GM19463 (cell line): ENCODE measurements at regions not wholly inside any gene's neighbourhood (a gene's known extent, or its start where the extent isn't known, plus 50 kb on each side); places are given as distances from the start of the nearest gene placed in this dataset.
"Not testable (repeated sequence)": the region's sequence is repeated elsewhere in the genome, so short reads cannot be mapped to it uniquely, and the experiment has no call there.

Experiments
- ATAC-seq: cut with Tn5 transposase; IDR thresholded peaks from one replicate; pipeline ENCODE4 v1.9.1; 2021; ENCODE audit warnings: mild to moderate bottlenecking, moderate library complexity; ENCODE audit not compliant: unreplicated experiment

DNA sequence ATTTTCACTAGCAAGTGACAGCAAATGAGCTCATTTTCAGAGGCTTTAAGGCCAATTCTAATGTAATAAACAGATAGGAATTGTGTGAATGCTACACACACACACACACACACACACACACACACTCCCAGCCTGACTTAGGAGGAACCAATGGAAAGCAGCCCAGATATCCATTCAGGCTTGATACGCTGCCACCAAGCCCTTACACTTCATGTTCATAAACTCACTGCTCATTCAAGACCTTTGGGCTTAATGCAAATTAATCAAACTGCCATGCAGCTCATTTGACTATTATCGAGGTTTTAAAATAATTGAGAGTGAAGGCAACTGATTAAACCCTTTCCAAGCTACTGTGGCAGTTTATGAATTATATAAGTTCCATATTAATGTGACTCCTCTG is 298.9 kb upstream of the NCKAP5 start:
- no peak for ATAC-seq

DNA sequence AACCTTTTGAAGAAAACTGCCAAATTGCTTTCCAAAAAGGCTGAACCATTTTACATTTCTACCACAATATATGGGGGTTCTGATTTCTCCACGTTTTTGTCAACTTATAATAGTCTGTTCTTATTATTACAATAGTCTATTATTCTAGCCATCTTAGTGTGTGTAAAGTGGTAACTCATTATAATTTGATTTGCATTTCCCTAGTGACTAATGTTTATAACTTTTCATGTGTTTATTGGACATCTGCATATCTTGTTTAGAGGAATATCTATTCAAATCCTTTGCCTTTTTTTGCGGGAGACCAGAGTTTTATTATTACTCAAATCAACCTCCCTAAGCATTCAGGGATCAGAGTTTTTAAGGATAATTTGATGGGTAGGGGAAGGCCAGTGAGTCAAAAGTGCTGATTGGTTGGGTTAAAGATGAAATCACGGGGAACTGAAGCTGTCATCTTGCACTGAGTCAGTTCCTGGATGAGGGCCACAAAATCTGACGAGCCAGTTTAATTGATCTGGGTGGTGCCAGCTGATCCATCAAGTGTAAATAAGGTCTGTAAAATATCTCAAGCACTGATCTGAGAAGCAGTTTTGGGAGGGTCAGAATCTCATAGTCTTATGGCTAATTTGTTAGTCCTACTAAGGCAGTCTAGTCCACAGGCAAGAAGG is 303.4 kb upstream of the NCKAP5 start:
- no peak for ATAC-seq

DNA sequence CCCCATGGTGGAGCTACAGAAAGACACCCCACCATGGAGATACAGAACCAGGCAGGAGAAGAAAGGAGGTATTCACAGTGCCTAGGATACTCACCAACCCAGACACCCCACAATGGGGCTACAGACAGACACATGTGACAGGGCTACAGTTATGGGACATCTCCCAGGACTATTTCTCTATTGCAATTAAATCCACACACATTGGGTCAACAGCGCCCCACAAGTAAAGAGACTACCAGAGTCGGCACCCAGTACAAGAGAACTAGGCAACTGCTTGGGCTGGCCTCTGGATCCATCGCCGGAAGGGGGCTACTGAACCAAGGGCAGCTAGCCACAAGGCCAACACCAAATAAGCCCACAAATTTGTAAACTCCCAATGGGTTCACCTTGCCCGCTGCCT is 310.1 kb upstream of the NCKAP5 start:
- ATAC-seq = no peak

DNA sequence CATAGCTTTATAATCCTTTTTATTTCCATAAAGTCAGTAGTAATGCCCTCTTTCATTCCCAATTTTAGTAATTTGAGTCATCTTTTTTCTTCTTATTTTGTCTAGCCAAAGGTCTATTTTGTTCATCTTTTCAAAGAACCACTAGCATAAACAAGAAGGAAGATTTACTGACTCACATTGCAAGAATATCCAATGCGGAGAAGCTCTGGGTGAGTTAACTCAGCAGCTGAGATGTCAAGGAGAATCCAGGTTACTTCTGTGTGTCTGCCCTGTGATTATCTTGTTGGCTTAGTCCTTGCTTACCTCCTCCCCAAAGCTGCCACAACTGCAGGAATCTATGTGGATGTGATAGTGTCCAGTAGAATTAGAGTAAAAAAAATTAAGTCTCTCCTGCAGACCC is 311.4 kb upstream of the NCKAP5 start:
- no peak for ATAC-seq

DNA sequence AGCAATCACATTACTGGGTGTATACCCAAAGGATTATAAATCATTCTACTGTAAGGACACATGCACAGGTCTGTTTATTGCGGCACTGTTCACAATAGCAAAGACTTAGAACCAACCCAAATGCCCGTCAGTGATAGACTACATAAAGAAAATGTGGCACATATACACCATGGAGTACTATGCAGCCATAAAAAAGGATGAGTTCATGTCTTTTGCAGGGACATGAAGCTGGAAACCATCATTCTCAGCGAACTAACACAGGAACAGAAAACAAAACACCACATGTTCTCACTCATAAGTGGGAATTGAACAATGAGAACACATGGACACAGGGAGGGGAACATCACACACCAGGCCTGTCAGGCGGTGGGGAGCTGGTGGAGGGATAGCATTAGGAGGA is 313.9 kb upstream of the NCKAP5 start:
- not testable (repeated sequence) for ATAC-seq

DNA sequence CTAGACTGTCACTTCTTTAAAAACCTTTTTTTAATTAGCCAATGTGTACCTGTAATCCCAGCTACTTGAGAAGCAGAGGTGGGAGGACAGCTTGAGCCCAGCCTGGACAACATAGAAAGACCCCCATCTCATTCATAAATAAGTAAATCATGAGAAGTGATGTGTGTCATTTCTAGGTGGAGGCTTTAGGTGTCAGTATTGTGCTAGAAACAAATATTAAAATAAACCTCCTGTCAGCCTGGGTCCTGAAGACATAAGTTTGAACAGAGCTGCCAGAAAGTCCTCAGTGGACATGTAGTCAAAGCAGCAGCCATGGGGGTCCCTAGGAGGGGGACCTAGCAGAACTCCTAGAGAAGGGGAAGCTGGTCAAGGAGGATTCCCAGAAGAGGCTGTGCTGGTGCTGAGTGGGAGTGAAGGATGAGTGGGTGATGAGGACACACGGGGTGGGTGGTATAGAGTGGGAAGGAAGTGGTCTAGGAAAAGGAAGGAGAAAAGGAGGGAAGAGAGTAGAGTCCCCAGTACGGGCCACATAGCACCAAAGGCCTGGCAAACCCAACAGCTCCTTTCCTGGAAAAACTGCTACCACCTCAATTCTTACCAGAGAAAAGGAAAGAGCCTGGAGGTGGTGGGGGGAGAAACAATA is 316.6 kb upstream of the NCKAP5 start:
- no peak for ATAC-seq

DNA sequence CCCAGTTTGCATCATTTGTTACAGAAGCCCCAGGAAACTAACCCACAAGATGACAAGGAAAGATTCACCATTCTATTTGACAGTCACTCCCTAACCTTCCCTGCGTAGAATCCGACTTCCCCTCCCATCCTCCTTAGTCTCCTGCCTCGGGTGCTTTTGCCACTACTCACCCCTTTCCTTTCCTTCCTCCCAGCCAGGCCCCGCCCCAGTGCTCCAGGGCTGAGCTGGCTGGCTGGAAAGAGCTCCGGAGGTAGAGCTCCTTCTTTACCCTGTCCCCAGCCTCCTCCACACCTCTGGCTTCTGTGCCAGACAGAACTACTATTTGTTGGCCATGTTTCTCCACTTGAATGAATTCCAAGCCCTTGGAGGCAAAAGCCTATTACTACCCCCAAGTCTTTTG is 317.6 kb upstream of the NCKAP5 start:
- no peak for ATAC-seq

DNA sequence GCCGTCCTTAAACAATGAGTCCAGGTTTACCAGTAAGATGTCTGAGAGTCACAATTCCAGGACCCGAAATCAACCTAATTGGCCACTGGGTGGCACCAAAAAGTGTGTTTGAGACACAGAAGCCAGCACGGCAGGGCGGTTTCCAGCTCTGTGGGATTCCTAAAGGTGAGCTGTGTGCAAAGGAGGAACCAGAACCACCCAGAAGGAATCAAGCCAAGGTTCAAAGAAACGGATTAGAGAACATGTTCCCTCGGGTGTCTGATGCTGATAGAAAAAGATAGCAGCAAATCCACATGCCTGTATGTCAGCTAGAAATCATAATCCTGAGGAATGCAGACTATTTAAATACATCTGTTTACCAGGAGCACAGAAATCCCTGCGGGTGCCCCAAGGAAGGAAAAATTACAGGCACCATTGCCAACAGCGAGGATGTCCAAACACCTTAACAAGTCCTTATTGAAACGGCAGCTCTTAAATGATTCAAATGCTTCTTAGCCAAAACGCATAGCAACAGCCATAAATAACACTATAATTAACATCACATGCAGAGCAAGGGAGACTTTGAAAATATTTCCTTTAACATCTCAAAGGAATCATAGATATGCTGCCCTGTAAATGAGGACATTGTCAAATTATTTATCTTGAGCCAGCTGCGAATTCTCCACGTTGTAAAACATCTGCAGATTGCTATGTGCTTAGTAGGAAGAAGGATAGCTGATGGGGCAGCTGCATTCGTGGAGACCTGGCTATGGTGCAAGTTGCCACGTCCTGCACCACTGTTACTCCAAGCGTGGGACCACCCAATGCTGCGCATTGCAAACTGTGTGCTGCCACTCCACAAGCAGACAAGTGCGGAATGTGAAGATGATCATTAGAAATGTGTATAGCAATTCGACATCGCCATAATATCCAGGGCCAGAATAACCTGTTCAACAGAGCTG is 318.7 kb upstream of the NCKAP5 start:
- peak; percentile 81 for ATAC-seq

DNA sequence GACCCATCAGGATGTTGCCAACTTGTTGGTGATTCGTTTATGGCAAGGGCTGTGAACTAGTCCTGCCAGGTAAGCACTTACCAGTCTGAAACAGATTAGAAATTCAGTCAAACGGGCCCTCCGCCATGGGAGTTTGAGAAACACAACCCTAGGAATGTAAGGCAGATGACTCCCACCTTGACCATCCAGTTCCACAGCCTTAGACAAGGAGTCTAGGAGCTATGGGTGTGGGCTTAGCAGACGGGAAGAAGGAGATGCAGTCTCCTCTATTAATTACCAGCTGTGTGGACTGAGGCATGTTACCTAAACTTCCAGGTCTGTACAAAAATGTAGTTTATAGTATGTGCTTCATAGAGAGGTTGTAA is 319.4 kb upstream of the NCKAP5 start:
- no peak for ATAC-seq

DNA sequence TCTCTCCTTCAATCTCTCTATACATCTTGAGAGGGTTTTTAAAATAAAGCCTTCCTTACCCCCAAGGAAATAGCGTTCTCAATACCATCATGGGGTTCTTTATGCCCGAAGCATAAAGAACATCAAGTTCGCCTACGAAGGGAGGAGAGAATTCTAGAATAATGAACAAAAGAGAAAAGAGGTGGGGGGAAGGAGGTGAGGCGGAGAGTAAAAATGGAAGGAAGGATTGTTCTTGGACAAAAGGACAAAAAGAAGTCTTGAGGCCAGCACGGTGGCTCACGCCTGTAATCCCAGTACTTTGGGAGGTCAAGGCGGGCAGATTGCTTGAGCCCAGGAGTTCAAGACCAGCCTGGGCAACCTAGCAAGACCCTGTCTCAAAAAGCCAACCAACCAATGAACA is 319.8 kb upstream of the NCKAP5 start:
- ATAC-seq = no peak

DNA sequence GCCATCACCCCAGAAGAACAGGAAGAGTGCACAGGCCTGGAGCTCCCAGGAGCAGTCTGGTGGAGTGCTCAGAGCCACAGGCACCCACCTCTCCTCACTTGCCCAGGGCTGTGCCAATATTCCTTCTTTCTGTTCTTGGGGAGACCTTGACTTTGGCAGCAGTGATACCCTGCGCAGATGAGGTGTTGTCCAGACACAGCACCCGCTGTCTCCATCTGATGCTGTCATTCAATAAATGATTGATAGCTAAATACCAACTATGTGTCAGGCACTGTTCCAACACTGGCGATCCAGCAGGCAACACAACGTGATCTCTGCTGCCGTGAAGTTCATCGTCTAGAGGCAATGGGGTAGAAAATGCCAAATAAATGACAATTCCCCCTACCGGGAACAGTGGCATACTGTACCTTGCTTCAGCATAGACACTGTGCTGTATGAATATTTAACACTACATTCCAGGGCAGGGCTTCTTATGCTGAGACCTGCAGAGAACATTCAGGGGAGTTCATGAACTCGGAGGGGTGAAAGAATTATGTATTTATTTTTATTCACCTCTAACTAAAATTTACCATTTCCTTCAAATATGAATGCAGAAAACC is 320.5 kb upstream of the NCKAP5 start:
- no peak for ATAC-seq

DNA sequence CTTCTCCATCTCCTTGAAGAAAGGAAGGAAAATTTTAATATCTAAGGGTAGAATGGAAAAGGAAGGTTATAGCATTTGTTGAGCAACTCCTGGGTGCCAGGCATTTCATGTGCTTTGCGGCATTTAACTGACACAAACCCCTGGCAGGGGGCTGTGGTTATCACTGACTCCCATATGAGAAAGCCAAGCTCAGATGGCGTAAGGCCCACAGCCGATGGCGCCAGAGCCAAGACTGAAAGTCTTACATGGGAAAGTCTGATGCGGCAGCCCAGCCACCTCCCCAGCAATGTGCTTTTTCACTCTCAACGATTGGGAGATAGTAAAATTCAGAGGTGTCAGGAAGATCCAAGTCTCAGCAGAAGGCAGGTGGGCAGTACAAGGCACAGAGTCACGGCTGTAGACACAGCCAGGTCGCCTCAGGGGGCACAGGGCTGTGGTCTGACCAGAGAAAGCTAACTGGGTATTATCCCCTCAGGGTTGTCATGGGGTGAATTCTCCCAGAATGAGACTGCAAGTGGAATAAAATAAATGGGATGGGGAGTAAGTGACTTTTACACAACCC is 324.2 kb upstream of the NCKAP5 start:
- ATAC-seq = no peak

DNA sequence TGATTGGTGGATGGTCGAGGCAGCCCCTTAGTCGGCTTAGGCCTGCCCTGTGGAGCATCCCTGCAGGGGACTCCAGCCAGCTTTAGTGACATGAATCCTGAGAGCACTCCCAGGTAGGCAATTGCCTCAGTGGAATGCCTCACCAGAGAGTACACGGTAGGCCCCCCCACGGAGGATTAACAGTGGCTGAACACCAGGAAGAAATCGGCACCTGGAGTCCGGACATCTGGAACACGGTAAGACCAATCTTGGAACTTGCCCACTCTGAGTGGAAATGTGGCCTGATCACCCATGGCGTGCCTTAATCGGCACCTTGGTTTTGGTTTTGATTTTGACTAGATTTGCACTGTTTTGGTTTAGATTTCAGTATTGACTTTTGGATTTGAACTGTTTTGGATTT is 326.2 kb upstream of the NCKAP5 start:
- no peak for ATAC-seq

DNA sequence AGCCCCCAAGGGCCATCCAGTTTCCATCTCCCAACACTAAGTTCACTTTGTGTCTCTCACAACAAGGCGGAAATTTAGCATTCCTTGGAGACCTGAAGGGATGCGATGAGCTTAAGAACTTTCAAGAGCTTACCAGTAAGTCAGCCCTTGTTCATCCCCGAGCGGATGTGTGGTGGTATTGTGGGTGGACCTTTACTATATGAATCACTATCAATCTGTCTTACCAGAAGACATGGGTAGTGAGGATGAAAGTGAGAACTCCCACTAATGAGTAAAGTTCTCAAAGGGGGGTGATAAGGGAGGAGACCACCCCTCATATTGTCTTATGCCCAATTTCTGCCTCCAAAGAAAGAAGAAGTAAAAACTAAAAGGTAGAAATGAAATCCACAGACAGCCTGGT is 329.6 kb upstream of the NCKAP5 start:
- not testable (repeated sequence) for ATAC-seq

DNA sequence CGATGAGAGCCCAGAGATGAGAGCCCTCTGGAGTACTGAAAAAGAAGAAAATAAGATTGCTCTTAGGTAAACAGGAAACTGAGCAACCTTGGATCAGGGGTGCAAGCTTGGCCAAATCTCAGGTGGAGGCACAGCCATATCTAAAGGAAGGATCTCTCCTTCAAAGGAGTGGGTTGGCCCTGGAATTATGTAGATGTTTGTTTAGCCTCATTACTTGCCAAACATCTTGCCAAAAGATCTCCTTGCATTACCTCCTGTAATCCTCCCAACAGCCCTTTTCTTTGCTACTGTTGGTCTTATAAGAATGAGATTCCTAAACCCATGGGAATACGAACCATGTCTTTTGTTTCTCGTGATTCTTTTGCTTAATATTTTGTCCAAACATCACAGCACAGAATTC is 332.6 kb upstream of the NCKAP5 start:
- ATAC-seq = no peak

DNA sequence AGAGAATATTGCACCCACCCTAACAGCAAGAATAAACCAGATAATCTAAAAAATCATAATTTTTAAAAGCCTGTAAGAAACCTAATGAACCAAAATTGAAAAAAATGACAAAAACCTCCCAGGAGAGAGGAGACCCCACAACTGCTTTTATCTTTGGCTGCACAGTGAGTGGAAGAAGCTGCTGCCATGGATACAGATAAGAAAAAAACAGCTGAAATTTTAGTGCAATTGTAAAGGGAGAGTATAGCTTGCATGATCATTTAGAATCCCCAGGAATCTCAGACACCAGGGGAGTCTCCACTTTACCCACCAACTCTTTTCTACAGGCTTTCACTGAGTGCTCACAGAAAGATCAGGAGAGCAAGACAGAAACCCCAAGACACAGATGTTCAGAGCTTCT is 338.1 kb upstream of the NCKAP5 start:
- no peak for ATAC-seq

DNA sequence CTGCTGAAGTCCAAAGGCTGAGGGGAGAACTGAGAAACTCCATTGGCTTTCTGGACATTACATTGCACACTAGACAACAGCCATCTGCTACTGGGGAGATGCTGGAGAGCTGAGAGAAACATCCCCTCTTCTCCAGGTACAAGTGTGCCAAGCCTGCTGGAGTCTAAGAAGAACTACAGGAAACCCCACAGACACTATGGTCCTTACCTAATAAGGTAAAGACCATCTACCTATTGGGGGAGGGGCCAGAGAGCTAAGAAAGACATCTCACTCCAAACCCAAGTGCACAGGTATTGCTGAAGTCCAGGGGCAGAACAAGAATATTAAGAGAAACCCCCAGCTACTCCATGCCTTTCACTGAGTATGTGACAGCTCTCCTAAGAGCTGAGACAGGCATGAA is 338.7 kb upstream of the NCKAP5 start:
- no peak for ATAC-seq

DNA sequence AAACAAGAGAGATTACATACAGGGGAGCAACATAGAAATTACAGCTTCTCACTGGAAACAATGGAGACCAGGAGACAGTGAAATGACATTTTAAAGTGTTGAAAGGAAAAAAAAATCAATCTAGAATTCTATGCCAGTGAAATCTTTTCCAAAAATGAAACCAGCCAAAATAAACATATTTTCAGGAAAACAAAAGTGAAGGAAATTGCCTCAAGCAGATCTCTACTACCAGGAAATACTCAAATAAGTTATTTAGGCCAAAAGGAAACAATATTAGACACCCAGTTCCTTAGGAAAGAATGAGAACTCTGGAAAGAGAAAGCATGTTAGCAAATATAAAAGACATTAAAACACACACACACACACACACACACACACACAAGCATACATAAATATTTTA is 339.9 kb upstream of the NCKAP5 start:
- ATAC-seq = no peak

DNA sequence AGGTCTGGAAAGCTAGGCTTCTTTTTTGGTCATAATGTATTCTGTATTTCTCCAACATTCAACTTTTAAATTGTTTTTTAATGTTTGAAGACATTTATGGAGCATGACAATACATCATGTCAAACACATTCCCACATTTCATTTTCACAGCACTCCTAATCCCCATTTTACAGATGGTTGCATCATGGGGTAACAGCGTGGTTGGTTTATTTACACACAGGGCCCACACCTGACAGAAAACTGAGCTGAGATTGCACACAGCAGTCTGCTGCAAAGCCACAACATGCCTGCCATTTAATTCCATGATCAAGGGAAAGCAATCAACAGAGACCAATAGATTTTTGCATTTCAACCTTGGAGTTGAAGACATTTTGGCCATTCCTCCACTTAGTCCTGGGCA is 335.7 kb upstream of the MGAT5 start:
- no peak for ATAC-seq

DNA sequence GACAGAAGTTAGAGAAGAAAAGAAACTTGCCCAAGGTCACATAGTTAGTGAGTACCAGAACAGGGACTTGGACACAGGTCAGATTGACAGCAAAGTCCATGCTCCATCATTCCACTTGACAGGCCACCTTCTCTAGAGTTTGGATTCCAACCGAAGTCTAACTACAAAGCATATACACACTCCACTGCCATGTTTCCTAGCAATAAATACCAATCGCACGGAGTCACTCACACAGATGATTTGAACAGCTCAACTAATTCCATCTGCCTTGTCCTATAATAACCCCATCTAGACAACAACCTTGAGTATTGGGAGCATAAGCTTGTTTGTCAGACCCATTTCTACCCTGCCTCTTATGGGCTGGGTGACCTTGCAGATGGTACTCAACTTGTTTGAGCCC is 334.6 kb upstream of the MGAT5 start:
- no peak for ATAC-seq

DNA sequence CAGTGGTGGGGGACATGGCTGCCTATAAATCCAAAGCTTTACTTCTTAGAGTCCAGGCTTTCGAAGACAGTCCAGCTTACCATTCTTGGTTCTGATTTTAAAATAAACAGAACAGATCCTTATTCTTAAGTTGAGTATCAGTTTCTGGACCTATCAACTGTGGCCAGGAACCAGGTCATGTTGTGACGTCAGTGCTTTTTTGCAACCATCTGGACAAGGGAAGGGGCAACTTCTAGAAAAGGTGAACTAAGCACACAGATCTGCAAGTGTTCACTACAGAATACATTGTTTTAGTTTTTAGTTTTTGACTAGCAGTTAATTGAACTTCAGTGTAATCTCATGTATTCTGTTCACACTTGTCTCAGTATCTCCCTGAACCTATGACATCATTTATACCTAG is 326.0 kb upstream of the MGAT5 start:
- ATAC-seq = no peak
